GM23338 (cell line): ENCODE measurements at regions not wholly inside any gene's neighbourhood (a gene's known extent, or its start where the extent isn't known, plus 50 kb on each side); places are given as distances from the start of the nearest gene placed in this dataset.

Experiments used
- ATAC-seq: fragments of 200-7000 bp; cut with Tn5 transposase; 3 replicates; pipeline ENCODE4 v1.9.1; 2020
- DNase-seq: peaks from one replicate; pipeline ENCODE4 v3.0.0-alpha.2; 2015; ENCODE audit warnings: low spot score
- H2AFZ ChIP-seq: fragments of 200-600 bp; sonication (generic); 2 replicates; pipeline ENCODE4 v1.8.0; 2016; ENCODE audit warnings: antibody characterized with exemption, mild to moderate bottlenecking, moderate library complexity
- H3F3A ChIP-seq: fragments of 200-600 bp; sonication (generic); replicated peaks from 2 replicates; pipeline ENCODE4 v1.8.0; 2017; ENCODE audit warnings: antibody characterized with exemption, mixed run types, low read depth
- H3K27ac ChIP-seq: fragments of 200-600 bp; sonication (generic); 2 replicates; pipeline ENCODE4 v1.6.1; 2016; ENCODE audit warnings: low read depth
- H3K27me3 ChIP-seq: fragments of 200-600 bp; sonication (generic); 2 replicates; pipeline ENCODE4 v1.8.0; 2016; ENCODE audit warnings: mild to moderate bottlenecking, mixed run types, moderate library complexity; ENCODE audit not compliant: insufficient read depth
- H3K36me3 ChIP-seq: fragments of 200-600 bp; sonication (generic); 2 replicates; pipeline ENCODE4 v1.8.0; 2016; ENCODE audit warnings: mild to moderate bottlenecking; ENCODE audit not compliant: insufficient read depth
- H3K4me1 ChIP-seq: fragments of 200-600 bp; sonication (generic); 2 replicates; pipeline ENCODE4 v1.8.0; 2016; ENCODE audit warnings: mild to moderate bottlenecking, moderate library complexity; ENCODE audit not compliant: insufficient read depth
- H3K4me2 ChIP-seq: fragments of 200-600 bp; sonication (generic); 2 replicates; pipeline ENCODE4 v1.7.1; 2017; ENCODE audit warnings: mixed run types
- H3K4me3 ChIP-seq: fragments of 200-600 bp; sonication (generic); 2 replicates; pipeline ENCODE4 v1.6.1; 2016; ENCODE audit warnings: mixed run types
- H3K79me2 ChIP-seq: fragments of 200-600 bp; sonication (generic); replicated peaks from 2 replicates; pipeline ENCODE4 v1.8.0; 2017; ENCODE audit warnings: mild to moderate bottlenecking; ENCODE audit not compliant: insufficient read depth
- H3K9me2 ChIP-seq: fragments of 200-600 bp; sonication (generic); 2 replicates; pipeline ENCODE4 v1.8.0; 2017; ENCODE audit not compliant: insufficient read depth
- H4K20me1 ChIP-seq: fragments of 200-600 bp; sonication (generic); replicated peaks from 2 replicates; pipeline ENCODE4 v1.8.0; 2017; ENCODE audit warnings: mild to moderate bottlenecking; ENCODE audit not compliant: insufficient read depth
- H3K27ac Mint-ChIP-seq: 2 replicates; pipeline ENCODE4 v1.8.0; 2020; ENCODE audit warnings: inconsistent platforms, mild to moderate bottlenecking, moderate library complexity, mixed read lengths
- H3K27me3 Mint-ChIP-seq: 3 replicates; pipeline ENCODE4 v1.8.0; 2022; ENCODE audit warnings: low read depth, mild to moderate bottlenecking, moderate library complexity, mixed read lengths, inconsistent platforms; ENCODE audit not compliant: insufficient read depth, poor library complexity
- H3K36me3 Mint-ChIP-seq: 3 replicates; pipeline ENCODE4 v1.8.0; 2021; ENCODE audit warnings: low read depth, mild to moderate bottlenecking, inconsistent platforms, moderate library complexity, mixed read lengths
- H3K4me1 Mint-ChIP-seq: 3 replicates; pipeline ENCODE4 v1.8.0; 2020; ENCODE audit warnings: mild to moderate bottlenecking, inconsistent platforms, mixed read lengths
- H3K4me3 Mint-ChIP-seq: 3 replicates; pipeline ENCODE4 v1.8.0; 2021; ENCODE audit warnings: moderate library complexity, mild to moderate bottlenecking, inconsistent platforms, mixed read lengths
- H3K9me3 Mint-ChIP-seq: 3 replicates; pipeline ENCODE4 v1.8.0; 2020; ENCODE audit warnings: moderate library complexity, mild to moderate bottlenecking, inconsistent platforms, mixed read lengths
- CREB1 ChIP-seq: fragments of 250-450 bp; sonication (Bioruptor Pico); IDR thresholded peaks from 2 replicates; pipeline ENCODE4 v1.5.0; 2020; ENCODE audit warnings: low read depth, mild to moderate bottlenecking, moderate library complexity
- EZH2 ChIP-seq: fragments of 200-600 bp; sonication (generic); IDR thresholded peaks from one replicate; pipeline ENCODE4 v1.8.0; 2017; ENCODE audit warnings: antibody characterized with exemption, mild to moderate bottlenecking, low read depth; ENCODE audit not compliant: unreplicated experiment
- POLR2AphosphoS5 ChIP-seq: IDR thresholded peaks from 2 replicates; pipeline ENCODE4 v1.6.1; 2016; ENCODE audit warnings: antibody characterized with exemption, low read depth
- REST ChIP-seq: IDR thresholded peaks from one replicate; pipeline ENCODE4 v1.6.1; 2018; ENCODE audit warnings: antibody characterized with exemption; ENCODE audit not compliant: unreplicated experiment
- ZNF462 ChIP-seq: fragments of 250-450 bp; sonication (Bioruptor Pico); IDR thresholded peaks from 2 replicates; pipeline ENCODE4 v1.5.0; 2020; ENCODE audit warnings: mild to moderate bottlenecking, moderate library complexity

- Histone ChIP-seq H2AFZ (no peak overlapping the region), H3K36me3 (no peaks in the 10 kb centered on the region), H4K20me1 (no peaks in the 10 kb centered on the region), H3K27me3 (no peaks in the 10 kb centered on the region), H3F3A (no peaks in the 10 kb centered on the region), H3K4me2 (no peak overlapping the region), H3K27ac (no peak overlapping the region), H3K79me2 (no peaks in the 10 kb centered on the region), H3K4me1 (peaks cover 9% of the 10 kb centered on the region), H3K9me2 (no peaks in the 10 kb centered on the region), H3K4me3 (no peak overlapping the region)
- Mint-ChIP-seq H3K36me3 (peaks cover 21% of the 10 kb centered on the region), H3K27ac (no peak overlapping the region), H3K27me3 (peaks cover 2% of the 10 kb centered on the region), H3K4me3 (no peak overlapping the region), H3K9me3 (peaks cover 17% of the 10 kb centered on the region), H3K4me1 (peaks cover 13% of the 10 kb centered on the region)
- DNase-seq: no peak
- TF ChIP-seq EZH2 (no peak), REST (no peak), CREB1 (CRISPR knock-in tag) (no peak), POLR2AphosphoS5 (no peak), ZNF462 (CRISPR knock-in tag) (no peak)
- no peak for ATAC-seq
Measured at GRCh38 chr15:31570591-31570990, 244.0 kb downstream of the KLF13 start.
